HG03571 (cell line): ENCODE measurements at regions not wholly inside any gene's neighbourhood (a gene's known extent, or its start where the extent isn't known, plus 50 kb on each side); places are given as distances from the start of the nearest gene placed in this dataset.
"Not testable (repeated sequence)": the region's sequence is repeated elsewhere in the genome, so short reads cannot be mapped to it uniquely, and the experiment has no call there.

Experiments
- ATAC-seq: cut with Tn5 transposase; IDR thresholded peaks from one replicate; pipeline ENCODE4 v1.9.1; 2021; ENCODE audit not compliant: unreplicated experiment

DNA sequence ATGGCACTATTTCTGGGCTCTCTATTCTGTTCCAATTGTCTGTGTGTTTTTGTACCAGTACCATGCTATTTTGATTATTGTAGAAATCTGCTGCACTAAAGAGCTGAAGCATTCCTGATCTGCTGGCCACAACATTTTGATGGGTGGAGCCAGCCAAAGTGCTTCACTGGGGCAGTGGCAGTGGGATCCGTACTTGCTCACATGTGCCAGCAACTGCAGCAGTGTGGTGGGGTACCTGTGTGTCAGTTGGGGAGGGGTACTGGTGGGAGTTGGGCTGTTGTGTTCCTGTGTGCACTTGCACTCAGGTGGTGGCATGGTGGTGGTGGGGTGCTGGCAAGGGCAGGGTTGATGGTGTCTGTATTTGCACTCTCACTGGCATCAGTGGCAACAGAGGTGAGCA is 204.6 kb upstream of the ALG10 start:
- ATAC-seq = no peak

DNA sequence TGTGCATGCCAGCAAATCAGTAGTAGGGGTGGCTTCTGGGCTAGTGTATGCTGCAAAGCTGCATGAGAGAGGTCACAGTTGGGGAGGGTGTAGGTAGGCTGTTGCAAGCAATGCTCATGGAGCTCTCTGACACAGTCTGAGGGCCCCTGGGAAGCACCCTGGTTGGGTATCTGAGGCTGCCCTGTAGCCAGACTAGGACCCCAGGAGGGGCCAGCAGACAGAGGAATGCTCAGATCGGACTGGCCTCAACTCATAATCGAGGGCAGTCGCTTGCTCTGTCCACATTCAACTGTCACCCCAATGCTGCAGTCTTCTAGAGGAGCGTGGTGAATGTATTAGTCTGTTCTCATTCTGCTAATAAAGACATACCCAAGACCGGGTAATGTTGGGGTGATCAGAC is 204.0 kb upstream of the ALG10 start:
- no peak for ATAC-seq

- no peak for ATAC-seq
These were observed 196.9 kb upstream of the ALG10 start for GRCh38 chr12:33825442-33825841.

DNA sequence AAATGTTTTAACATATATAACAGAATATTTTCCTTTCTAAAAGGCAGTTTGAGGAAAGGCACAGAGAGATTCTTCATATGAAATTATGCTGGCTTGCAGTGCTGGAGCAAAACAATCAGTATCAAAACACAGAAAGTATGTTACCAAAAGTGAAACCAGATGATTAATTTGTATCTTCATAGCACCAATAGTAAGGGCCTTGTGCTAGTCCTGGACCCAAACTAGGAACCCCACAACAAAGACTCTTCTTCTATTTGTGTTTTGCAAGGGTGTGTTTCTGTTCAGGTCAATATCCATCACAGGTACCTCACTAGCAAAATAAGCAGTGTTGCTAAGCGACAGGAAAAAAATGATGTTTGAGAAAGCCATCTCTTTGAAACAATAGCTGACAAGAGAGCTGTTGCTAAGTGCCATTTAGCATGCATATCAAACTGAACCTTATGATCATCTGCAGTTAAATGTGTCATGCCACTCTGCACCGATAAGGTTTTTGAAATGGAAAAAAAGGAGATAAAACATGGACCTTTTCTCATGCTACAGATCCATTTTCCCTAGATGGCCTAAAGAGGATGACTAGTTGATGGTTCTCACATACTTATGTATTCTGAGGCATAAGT is 196.2 kb upstream of the ALG10 start:
- ATAC-seq = no peak

GRCh38 chr12:33828326-33828725 is 194.0 kb upstream of the ALG10 start:
- no peak for ATAC-seq

DNA sequence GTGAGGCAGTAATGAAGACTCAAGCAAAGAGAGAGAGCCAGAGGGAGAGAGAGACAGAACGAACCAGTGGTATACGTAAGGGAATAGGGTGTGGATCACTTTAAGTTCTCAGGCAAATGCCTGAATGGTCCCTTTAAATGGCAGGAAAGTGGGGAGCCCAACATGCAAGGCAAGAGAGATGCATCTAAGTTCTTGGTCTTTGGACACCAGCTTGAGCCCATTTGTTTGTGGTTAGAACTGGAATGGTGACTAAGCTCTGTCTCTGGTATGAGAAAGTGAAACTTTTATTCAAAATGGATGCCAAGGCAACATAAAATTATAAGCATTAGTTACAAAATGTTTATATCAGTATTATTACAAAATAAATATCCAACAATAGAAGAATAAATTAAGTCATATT is 192.2 kb upstream of the ALG10 start:
- ATAC-seq = no peak

GRCh38 chr12:33832900-33833299 is 189.4 kb upstream of the ALG10 start:
- ATAC-seq = no peak

DNA sequence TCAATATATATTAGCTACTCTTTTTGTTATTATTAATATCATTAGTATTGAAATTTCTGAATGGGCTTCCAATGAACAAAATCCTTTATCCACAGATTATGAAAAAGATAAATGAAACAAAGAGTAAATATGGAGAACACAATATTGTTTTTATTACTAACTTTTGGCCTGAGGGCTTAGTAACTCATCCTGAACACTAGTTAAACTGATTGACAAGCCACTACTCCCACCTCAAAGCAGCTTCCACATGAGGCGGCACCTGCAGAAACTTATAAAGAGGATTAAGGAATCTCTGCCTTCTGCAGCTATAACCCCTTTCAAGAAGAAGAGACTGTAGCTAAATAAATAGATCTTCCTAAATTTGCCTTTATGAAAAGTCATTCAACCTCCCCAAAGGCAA is 187.6 kb upstream of the ALG10 start:
- ATAC-seq = no peak

- ATAC-seq = no peak
These were observed 145.7 kb upstream of the ALG10 start for GRCh38 chr12:33876618-33877017.

DNA sequence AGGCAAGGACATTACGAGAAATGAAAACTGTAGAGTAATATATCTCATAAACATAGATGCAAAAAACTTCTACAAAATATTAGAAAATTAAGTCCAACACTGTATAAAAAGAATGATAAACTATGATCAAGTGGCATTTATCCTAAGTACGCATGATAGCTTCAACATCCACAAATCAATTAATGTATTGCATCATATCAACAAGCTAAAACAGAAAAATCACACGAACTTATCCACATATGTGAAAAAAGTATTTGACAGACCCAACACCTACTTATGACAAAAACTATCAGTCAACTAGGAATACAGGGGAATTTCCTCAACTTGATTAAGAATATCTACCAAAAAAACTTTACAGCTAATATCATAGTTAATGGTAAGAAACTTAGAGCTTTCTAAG is 129.9 kb upstream of the ALG10 start:
- no peak for ATAC-seq

- ATAC-seq = not testable (repeated sequence)
These were observed 101.8 kb upstream of the ALG10 start for GRCh38 chr12:33920460-33920859.

- no peak for ATAC-seq
These were observed 96.2 kb upstream of the ALG10 start for GRCh38 chr12:33926095-33926494.

DNA sequence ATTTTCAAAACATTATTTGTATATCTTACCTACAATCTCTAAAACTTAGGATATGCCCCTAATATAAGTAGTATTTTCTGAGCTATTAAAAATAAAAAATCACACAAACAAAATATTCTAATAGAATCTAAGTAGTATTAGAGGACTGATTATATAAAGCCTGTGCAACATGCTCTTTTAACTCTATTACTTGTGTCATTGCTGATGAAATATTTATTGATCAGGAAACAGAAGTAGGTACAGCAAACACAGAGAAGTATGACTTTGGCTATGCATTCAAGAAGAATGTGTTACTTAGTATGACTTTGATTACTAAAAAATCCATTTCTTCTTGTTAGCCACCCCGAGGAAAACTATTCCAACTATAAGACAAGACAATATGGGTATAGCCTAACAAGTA is 84.6 kb upstream of the ALG10 start:
- not testable (repeated sequence) for ATAC-seq

DNA sequence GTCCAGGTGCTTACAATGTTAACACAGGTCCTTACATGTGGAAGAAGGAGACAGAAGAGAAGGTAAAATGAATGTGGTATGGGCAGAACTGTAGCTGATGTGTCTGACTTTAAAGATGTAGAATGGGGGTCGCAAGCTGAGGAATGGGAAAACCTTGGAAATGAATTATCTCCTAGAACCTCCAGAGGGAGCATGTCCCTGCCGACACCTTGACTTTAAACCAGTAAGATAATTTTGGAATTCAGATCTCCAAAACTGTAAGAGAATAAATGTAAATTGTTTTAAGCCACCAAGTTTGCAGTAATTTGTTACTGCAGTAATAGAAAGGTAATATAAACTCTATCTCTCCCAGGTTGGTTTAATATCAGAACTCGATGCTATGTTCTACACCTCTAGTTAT is 80.1 kb upstream of the ALG10 start:
- no peak for ATAC-seq

GRCh38 chr12:33944703-33945437 is 77.4 kb upstream of the ALG10 start:
- no peak for ATAC-seq

GRCh38 chr12:33945438-33945784 is 76.9 kb upstream of the ALG10 start:
- ATAC-seq = no peak

DNA sequence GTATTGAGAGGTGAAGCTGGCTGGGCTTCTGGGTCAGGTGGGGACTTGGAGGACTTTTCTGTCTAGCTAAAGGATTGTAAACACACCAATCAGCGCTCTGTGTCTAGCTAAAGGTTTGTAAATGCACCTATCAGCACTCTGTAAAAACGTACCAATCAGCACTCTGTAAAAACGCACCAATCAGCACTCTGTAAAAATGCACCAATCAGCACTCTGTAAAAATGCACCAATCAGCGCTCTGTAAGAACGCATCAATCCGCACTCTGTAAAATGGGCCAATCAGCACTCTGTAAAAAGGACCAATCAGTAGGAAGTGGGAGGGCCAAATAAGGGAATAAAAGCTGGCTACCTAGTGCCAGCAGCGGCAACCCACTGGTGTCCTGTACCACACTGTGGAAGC is 56.1 kb upstream of the ALG10 start:
- ATAC-seq = not testable (repeated sequence)

DNA sequence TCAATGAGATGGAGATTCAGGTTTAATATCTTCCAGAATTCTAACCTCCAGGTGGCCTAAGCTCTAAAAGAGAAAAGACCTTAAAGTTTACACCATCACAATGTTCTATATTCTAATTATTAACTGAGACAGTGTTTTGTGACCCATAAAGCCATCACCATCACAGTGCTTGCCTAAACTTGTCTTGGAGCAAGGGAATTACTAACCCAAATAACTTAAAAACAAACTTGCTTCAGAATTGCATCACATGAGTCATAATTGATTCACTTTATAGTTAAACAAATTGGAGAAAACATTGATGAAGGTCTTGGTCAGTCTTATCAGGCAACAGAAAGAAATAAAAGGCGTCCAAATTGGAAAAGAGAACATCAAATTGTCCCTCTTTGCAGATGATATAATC is 54.5 kb upstream of the ALG10 start:
- no peak for ATAC-seq
